Neural cell (in vitro differentiated cells): ENCODE measurements at regions not wholly inside any gene's neighbourhood (a gene's known extent, or its start where the extent isn't known, plus 50 kb on each side); places are given as distances from the start of the nearest gene placed in this dataset.

ENCODE experiments used
- H2AFZ ChIP-seq: fragments of 200-600, 300-800 bp; sonication (generic), shearing (Covaris generic); 2 replicates; pipeline ENCODE4 v1.6.0; 2014; ENCODE audit warnings: low read depth, mild to moderate bottlenecking, antibody characterized with exemption, low read length, moderate library complexity
- H3F3A ChIP-seq: fragments of 200-600 bp; shearing (Covaris generic); 2 replicates; pipeline ENCODE4 v1.6.1; 2016; ENCODE audit warnings: mild to moderate bottlenecking, moderate library complexity, mixed read lengths, antibody characterized with exemption, low read length; ENCODE audit not compliant: insufficient read depth, poor library complexity, severe bottlenecking
- H3K27ac ChIP-seq: fragments of 200-600, 300-800 bp; sonication (generic), shearing (Covaris generic); 2 replicates; pipeline ENCODE4 v1.5.1; 2014; ENCODE audit warnings: mild to moderate bottlenecking, low read length, moderate library complexity
- H3K27me3 ChIP-seq: fragments of 300-800, 200-600 bp; sonication (generic), shearing (Covaris generic); 2 replicates; pipeline ENCODE4 v1.6.0; 2014; ENCODE audit warnings: mild to moderate bottlenecking, low read depth, low read length, moderate library complexity; ENCODE audit not compliant: insufficient read depth
- H3K36me3 ChIP-seq: fragments of 300-800, 200-600 bp; sonication (generic), shearing (Covaris generic); 2 replicates; pipeline ENCODE4 v1.5.1; 2014; ENCODE audit warnings: mild to moderate bottlenecking, antibody characterized with exemption, low read length, moderate library complexity; ENCODE audit not compliant: insufficient read depth
- H3K4me2 ChIP-seq: fragments of 300-800, 200-600 bp; sonication (generic), shearing (Covaris generic); 2 replicates; pipeline ENCODE4 v1.6.0; 2014; ENCODE audit warnings: mild to moderate bottlenecking, low read length
- H3K4me3 ChIP-seq: fragments of 300-800, 200-600 bp; sonication (generic), shearing (Covaris generic); 2 replicates; pipeline ENCODE4 v1.5.1; 2014; ENCODE audit warnings: mild to moderate bottlenecking, low read length, moderate library complexity
- H3K79me2 ChIP-seq: fragments of 200-600 bp; shearing (Covaris generic); replicated peaks from 2 replicates; pipeline ENCODE4 v1.6.0; 2014; ENCODE audit warnings: mild to moderate bottlenecking, low read length, moderate library complexity; ENCODE audit not compliant: insufficient read depth
- H3K9ac ChIP-seq: fragments of 300-800, 200-600 bp; sonication (generic), shearing (Covaris generic); 2 replicates; pipeline ENCODE4 v1.6.1; 2016; ENCODE audit warnings: mild to moderate bottlenecking, low read length, mixed read lengths
- H3K9me2 ChIP-seq: fragments of 200-600 bp; shearing (Covaris generic); 2 replicates; pipeline ENCODE4 v1.6.1; 2016; ENCODE audit warnings: mild to moderate bottlenecking, low read length, mixed read lengths; ENCODE audit not compliant: insufficient read depth
- H3K9me3 ChIP-seq: fragments of 200-600, 300-800 bp; sonication (generic), shearing (Covaris generic); 2 replicates; pipeline ENCODE4 v1.6.1; 2016; ENCODE audit warnings: mild to moderate bottlenecking, mixed run types, low read length, moderate library complexity, mixed read lengths
- H4K20me1 ChIP-seq: fragments of 200-600 bp; shearing (Covaris generic); 2 replicates; pipeline ENCODE4 v1.6.1; 2016; ENCODE audit warnings: mild to moderate bottlenecking, mixed run types; ENCODE audit not compliant: insufficient read depth
- EP300 ChIP-seq: fragments of 450-650 bp; conservative IDR thresholded peaks from 2 replicates; pipeline ENCODE4 v1.6.1; 2014; ENCODE audit warnings: antibody characterized with exemption, mild to moderate bottlenecking, moderate library complexity; ENCODE audit not compliant: poor library complexity, severe bottlenecking
- EZH2 ChIP-seq: fragments of 200-600, 300-800 bp; shearing (Covaris generic), sonication (generic); IDR thresholded peaks from 2 replicates; pipeline ENCODE4 v1.6.1; 2014; ENCODE audit warnings: antibody characterized with exemption, low read length, borderline replicate concordance, mild to moderate bottlenecking; ENCODE audit not compliant: insufficient read depth, poor library complexity, severe bottlenecking
- MXI1 ChIP-seq: fragments of 450-650 bp; conservative IDR thresholded peaks from 2 replicates; pipeline ENCODE4 v1.6.1; 2014; ENCODE audit warnings: antibody characterized with exemption, mild to moderate bottlenecking; ENCODE audit not compliant: poor library complexity, severe bottlenecking
- POLR2AphosphoS5 ChIP-seq: IDR thresholded peaks from 2 replicates; pipeline ENCODE4 v1.6.1; 2012
- RAD21 ChIP-seq: fragments of 450-650 bp; conservative IDR thresholded peaks from 2 replicates; pipeline ENCODE4 v1.6.1; 2014; ENCODE audit warnings: antibody characterized with exemption, mild to moderate bottlenecking, moderate library complexity
- SMC3 ChIP-seq: fragments of 450-650 bp; conservative IDR thresholded peaks from 2 replicates; pipeline ENCODE4 v1.6.1; 2014; ENCODE audit warnings: antibody characterized with exemption, mild to moderate bottlenecking, moderate library complexity; ENCODE audit not compliant: poor library complexity
- TAF1 ChIP-seq: IDR thresholded peaks from 2 replicates; pipeline ENCODE4 v1.6.1; 2012; ENCODE audit warnings: low read depth
- TF ChIP-seq, protein P1 (sequence below): fragments of 450-650 bp; IDR thresholded peaks from 2 replicates; pipeline ENCODE4 v1.5.1; 2014; ENCODE audit warnings: antibody characterized with exemption, mild to moderate bottlenecking, moderate library complexity; ENCODE audit not compliant: poor library complexity, severe bottlenecking
- TF ChIP-seq, protein P2 (sequence below): IDR thresholded peaks from 2 replicates; pipeline ENCODE4 v1.6.1; 2012; ENCODE audit warnings: borderline replicate concordance

DNA sequence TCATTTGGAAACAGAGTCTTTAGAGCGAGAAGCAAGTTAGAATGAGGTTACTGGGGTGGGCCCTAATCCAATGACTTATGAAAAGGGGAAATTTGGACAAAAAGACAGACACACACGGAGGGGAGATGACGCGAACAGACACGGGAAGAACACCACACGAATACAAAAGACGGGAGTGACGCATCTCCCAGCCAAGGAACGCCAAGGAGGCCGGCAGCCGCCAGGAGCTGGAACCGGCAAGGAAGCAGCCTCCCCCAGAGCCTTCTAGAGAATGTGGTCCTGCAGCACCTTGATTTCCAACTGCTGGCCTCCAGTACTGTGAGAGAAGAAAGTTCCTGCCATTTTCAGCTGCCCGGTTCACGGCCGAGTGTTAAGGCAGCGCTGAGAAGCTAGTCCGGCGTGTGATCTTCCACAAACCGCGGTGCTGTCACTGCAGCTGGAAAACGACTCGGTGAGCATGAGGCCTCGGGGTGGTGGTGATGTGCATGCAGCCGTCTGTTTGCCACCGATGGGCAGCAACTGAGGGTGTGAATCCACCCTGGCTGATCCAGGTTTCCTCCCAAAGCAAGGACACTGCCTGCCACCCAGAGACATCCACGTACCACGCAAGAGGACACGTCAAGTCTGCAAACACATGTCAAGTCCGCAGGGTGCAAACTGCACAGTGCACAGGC lies 124.5 kb downstream of the NCOR2 start:
- Histone ChIP-seq H3K4me2 (no peak overlapping the region), H3K27me3 (no peaks in the 10 kb centered on the region), H3K9ac (no peak overlapping the region), H3K79me2 (no peaks in the 10 kb centered on the region), H3K36me3 (no peaks in the 10 kb centered on the region), H2AFZ (no peak overlapping the region), H3K9me2 (no peaks in the 10 kb centered on the region), H3F3A (peaks cover 13% of the 10 kb centered on the region), H3K27ac (no peak overlapping the region), H3K4me3 (no peak overlapping the region), H3K9me3 (no peaks in the 10 kb centered on the region), H4K20me1 (no peaks in the 10 kb centered on the region)
- no peak for TF ChIP-seq EZH2
- TF ChIP-seq RAD21 = no peak
- no peak for TF ChIP-seq MXI1
- TF ChIP-seq, protein P1, sequence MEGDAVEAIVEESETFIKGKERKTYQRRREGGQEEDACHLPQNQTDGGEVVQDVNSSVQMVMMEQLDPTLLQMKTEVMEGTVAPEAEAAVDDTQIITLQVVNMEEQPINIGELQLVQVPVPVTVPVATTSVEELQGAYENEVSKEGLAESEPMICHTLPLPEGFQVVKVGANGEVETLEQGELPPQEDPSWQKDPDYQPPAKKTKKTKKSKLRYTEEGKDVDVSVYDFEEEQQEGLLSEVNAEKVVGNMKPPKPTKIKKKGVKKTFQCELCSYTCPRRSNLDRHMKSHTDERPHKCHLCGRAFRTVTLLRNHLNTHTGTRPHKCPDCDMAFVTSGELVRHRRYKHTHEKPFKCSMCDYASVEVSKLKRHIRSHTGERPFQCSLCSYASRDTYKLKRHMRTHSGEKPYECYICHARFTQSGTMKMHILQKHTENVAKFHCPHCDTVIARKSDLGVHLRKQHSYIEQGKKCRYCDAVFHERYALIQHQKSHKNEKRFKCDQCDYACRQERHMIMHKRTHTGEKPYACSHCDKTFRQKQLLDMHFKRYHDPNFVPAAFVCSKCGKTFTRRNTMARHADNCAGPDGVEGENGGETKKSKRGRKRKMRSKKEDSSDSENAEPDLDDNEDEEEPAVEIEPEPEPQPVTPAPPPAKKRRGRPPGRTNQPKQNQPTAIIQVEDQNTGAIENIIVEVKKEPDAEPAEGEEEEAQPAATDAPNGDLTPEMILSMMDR = no peak
- TF ChIP-seq, protein P2, sequence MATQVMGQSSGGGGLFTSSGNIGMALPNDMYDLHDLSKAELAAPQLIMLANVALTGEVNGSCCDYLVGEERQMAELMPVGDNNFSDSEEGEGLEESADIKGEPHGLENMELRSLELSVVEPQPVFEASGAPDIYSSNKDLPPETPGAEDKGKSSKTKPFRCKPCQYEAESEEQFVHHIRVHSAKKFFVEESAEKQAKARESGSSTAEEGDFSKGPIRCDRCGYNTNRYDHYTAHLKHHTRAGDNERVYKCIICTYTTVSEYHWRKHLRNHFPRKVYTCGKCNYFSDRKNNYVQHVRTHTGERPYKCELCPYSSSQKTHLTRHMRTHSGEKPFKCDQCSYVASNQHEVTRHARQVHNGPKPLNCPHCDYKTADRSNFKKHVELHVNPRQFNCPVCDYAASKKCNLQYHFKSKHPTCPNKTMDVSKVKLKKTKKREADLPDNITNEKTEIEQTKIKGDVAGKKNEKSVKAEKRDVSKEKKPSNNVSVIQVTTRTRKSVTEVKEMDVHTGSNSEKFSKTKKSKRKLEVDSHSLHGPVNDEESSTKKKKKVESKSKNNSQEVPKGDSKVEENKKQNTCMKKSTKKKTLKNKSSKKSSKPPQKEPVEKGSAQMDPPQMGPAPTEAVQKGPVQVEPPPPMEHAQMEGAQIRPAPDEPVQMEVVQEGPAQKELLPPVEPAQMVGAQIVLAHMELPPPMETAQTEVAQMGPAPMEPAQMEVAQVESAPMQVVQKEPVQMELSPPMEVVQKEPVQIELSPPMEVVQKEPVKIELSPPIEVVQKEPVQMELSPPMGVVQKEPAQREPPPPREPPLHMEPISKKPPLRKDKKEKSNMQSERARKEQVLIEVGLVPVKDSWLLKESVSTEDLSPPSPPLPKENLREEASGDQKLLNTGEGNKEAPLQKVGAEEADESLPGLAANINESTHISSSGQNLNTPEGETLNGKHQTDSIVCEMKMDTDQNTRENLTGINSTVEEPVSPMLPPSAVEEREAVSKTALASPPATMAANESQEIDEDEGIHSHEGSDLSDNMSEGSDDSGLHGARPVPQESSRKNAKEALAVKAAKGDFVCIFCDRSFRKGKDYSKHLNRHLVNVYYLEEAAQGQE = no peak
- TF ChIP-seq TAF1 = no peak
- no peak for TF ChIP-seq SMC3
- no peak for TF ChIP-seq POLR2AphosphoS5
- TF ChIP-seq EP300 = no peak

DNA sequence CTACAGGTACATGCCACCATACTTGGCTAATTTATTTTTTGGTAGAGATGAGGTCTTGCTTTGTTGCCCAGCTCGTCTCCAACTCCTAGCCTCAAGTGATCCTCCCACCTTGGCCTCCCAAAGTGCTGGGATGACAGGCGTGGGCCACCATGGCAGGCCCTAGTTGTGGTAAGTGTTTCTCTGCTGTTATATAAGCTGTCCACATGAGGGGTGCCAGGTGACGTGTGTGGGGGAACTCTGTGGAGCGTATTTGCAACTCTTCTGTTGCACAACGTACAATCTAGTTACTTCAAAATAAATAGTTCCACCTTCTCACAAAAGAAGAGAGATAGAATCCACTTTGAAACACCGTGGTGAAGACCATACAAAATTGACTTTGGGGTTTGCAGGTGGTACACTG lies 125.1 kb downstream of the NCOR2 start:
- H3K9me3 ChIP-seq = no peaks in the 10 kb centered on the region
- H3K4me3 ChIP-seq = no peak overlapping the region
- no peak overlapping the region for H2AFZ ChIP-seq
- H3K36me3 ChIP-seq = no peaks in the 10 kb centered on the region
- no peaks in the 10 kb centered on the region for H3K27me3 ChIP-seq
- no peak overlapping the region for H3K4me2 ChIP-seq
- H3F3A ChIP-seq = peaks cover 13% of the 10 kb centered on the region
- TF ChIP-seq POLR2AphosphoS5 (no peak), SMC3 (no peak), RAD21 (no peak)
- TF ChIP-seq, protein P2 = no peak
- TF ChIP-seq, protein P1 = no peak
- no peak overlapping the region for H3K27ac ChIP-seq
- no peaks in the 10 kb centered on the region for H4K20me1 ChIP-seq
- no peak overlapping the region for H3K9ac ChIP-seq
- H3K79me2 ChIP-seq = no peaks in the 10 kb centered on the region
- H3K9me2 ChIP-seq = no peaks in the 10 kb centered on the region
